HG03066 (cell line): ENCODE measurements at regions not wholly inside any gene's neighbourhood (a gene's known extent, or its start where the extent isn't known, plus 50 kb on each side); places are given as distances from the start of the nearest gene placed in this dataset.

Experiments
- ATAC-seq: cut with Tn5 transposase; IDR thresholded peaks from one replicate; pipeline ENCODE4 v1.9.1; 2021; ENCODE audit warnings: low read depth; ENCODE audit not compliant: unreplicated experiment

DNA sequence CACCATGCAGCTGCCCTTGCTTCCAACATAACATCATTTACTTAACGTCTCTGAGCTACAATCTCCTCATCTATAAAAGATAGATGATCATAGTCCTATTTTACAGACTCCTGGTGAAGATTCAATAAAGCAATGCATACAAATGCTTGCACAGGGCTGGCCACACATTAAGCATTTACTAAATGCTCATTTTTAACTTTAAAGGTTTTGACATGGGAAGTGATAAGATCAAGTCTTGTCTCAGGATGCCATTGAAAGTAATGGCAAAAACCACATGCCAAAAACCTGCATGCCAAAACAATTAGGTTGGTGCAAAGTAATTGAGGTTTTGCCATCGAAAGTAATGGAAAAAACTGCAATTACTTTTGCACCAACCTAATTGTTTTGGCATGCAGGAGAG, 181.2 kb upstream of the ADRA1B start:
- no peak for ATAC-seq

DNA sequence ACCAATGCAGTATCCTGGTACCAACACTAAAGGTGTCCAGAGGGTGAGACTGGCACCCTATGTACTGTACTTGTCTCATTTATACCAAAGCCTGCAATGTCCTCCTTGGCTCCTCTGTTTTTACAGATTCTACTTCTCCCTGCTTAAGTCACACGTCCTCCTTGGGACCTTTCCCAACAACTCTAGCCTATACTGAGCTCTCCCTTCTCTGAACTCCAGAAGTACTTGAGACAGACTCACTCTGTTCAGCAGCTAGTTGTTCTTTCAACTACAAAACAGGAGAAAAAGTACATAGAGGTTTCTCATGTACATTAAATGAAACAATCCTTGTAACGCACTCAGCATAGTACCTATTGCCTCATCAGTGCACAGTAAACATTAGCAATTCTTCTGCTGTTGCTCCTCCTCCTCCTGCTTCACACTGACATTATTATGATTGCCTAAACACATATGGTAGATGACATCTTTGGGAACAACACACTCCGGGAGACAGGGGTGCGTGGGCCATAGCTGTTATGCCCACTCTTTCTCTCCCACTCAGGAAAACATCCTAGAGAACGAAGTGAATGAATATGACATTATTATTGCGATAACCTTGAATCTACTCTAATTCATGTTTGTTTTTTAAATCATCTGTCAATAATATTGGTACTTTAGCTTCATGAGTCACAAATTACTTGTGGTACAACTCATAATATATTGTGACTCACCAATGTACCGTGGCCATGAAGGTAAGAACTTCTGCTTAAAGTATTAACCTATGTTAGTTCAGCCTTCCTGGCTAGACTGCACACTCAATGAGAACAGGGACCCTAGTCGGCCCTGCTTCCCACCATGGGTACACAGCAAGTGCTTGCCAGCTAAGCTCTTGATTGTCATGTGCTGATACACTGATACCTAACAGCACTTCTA, 180.3 kb upstream of the ADRA1B start:
- ATAC-seq = no peak

DNA sequence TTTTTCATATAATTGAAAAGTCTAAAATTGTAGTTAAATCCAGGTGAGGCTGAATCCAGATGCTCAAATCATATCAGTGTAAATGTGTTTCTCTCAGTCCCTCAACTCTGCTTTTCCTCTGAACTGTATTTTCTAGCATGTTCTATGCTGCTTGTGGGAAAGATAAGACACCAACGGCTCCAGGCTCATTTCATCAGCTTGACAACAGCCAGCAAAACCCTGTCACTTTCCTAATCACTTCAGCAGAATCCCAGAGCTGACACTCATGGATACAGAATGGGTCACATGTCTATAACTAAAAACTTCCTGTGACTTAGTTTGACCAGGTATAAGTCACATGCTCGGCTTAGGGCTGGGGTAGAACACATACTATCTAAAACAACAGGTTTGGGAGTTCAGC, 179.4 kb upstream of the ADRA1B start:
- no peak for ATAC-seq

DNA sequence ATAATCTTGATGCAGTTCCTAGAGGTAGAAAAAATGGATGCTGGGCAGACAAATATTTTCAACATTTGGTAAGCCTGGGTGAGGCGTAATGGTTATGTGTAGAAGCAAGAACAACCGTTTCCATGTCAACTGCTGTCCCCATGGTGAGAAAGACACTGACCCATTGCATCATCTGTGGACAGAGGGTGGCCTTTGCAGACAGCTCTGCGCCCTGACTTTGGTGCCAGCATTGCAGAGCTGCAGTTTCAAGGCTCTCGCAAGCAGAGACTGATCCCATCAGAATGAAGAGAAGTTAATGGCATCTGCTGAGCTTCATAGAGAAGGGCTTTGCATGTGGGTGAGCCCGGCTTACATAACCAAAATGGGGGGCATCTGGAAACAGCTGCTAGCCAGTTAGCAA, 179.0 kb upstream of the ADRA1B start:
- no peak for ATAC-seq

DNA sequence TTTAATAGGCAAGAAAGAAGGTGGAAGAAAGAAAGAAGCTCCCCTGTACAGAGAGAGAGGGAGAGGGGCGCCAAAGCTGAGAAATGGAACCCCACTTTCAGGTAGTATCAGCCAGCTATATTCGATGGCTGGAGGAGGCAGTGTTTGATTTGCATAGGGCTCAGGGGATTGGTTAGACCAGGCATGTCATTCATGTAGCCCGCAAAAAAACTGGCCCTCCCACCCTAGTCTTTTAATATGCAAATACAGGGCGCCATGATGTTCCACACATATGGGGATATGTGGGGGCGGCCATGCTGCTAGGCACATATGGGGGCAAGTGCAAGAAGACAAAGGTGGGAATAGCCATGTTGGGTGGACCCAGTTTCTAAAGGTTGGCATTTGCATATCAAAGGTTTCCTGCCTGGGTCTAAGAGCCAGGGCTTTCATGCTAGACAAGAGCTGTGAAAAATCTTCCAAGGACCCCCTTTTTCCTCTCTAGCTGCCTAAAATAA, 174.4 kb upstream of the ADRA1B start:
- no peak for ATAC-seq

DNA sequence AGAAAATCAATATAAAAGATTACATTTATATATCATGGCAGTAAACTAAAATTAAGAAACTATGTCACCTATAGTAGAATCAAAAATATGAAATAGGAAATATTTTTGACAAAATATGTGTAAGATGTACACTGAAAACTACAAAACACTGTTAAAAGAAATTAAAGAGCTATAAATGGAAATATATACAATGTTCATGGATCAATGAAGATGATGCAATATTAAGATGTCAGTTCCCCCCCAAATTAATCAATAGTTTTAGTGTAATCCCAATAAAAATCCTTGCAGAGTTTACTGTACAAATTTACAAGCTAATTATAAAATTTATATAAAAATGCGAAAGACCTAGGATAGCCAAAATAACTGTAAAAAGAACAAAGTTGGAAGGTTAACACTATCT, 173.0 kb upstream of the ADRA1B start:
- no peak for ATAC-seq

DNA sequence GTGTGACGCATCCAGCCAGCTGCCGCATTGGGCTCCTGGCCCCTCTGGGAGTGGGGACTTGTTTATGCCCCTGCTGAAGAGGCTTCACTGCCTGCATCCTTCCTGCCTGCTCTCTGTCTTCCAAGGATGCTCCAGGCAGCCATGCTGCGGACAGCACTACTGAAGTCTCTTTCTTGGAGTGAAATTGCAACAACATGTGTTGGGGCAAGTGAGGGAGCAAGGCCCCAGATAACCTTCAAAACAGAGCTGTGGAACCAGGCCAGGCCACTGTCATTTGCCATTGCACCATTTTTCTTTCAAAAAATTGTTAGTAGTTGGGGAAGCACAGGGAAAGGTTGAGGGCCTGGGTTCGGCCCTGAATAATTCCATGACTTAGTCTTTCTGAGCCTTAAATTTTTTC, 169.6 kb upstream of the ADRA1B start:
- ATAC-seq = no peak

DNA sequence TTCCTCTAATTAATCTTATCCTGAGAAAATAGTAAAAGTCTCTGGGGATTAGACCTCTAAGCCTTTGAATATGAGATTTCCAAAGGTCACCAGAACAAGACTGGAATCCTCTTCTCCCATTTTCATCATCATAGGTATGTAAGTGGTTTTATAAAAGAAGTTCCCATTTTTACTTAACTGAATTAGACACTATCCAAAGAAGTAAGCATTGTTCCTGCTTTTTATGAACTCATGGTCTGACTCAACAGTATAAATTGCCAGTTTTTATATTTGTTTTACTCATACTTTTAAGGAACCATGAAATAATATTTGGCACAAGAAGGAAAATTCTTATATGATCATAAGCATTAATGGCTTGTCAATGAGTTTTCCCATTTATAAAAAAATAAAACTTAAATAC, 167.1 kb upstream of the ADRA1B start:
- ATAC-seq = no peak

DNA sequence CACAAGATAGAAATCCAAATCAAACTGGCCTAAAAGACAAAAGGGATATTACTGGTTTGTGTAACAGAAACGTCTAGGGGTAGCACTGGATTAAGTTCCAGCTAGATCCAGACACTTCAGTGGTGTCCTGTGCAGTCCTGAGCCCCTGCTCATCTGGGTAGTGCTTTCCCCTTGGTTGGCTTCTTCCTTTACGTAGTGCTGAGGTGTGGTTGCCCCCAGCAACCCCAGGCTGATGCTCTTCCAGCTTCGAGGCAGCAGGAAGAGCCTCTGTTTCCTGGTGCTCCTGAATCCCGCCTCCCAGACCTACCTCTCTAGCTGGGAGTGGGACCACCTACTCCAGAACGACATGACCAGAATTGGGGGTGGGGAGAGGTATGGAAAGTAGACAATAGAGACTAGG, 166.1 kb upstream of the ADRA1B start:
- ATAC-seq = no peak

DNA sequence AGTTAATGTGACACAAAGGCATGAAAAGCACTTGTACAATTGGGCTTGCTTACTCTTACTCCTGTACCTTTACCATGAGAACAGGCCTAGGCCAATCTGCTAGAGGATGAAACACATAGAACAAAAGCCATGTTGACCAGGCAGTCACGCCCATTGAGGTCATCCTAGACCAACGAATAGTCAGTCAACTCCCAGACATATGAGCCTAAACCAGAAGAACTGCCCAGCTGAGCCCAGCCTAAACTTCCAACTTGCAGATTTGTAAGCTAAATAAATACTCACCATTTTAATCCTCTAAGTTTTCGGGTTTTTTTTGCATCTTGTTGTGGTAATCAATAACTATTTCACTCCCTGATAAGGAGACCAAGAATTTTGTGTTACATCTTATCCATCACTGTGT, 164.8 kb upstream of the ADRA1B start:
- no peak for ATAC-seq

DNA sequence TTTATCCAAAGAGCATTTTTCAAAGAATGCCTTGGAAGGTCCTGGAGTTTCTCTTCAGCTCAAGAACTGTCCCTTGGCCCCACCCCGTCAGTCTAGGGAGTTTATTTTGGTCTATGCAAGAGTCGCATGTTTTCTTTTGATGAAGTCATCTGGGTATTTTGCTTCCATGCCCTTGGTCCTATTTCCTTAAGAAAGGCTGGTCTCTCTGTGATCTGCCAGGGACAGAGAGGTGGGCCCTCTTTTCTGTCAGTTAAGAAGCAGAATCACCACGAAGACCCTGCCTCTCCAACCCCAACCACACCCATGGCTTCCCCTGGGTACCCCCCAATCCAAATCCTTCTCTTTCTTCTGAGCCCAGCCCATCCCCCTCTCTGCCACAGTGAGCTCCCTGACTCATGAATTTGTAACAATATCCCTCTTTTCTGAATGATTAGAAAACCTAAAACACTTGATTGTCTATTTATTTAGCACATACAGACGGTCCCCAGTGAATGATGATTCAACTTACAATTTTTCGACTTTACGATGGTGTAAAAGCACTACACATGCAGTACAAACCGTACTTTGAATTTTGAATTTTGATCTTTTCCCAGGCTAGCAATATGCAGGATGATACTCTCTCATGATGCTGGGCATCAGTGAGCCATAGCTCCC, 163.5 kb upstream of the ADRA1B start:
- no peak for ATAC-seq

DNA sequence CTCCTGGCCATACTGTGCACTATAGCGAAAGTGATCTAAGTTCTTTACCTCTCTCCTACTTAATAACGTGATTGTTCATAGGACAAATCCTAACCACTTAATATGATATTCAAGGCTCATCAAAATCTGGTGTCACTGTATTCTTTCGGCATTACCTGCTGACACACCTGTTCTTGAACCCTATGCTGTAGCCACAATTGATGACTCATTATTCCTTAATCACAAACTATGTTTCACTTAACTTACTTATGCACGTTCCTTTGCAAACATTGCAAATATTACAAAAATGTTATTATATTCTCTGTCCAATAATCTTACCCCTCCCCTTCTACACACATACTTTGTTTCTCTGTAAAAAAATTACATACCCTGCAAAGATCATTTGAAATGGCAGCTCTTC, 158.1 kb upstream of the ADRA1B start:
- ATAC-seq = no peak

DNA sequence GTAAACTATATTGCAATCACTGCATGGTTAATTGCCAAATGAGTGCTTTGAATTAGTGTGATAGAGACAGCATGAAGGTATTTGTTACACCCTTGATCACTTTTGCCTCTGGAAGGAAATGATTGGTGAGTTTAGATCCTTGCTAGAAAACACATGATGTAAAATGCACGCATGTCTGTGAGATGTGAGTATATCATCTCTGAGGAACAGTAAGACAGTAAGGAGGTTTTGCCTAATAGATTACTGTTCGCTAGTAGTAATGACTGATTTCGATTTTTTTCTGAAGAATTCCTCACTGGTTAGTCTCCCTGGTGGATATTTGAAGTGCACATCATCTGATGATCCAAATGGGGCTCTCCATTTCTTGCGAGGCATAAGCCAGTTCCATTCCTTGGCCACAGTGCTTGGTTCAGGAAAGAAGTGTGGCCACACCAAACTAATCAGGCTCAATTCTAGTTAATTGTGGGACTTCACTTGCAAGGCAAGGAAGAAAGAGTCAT, 156.4 kb upstream of the ADRA1B start:
- ATAC-seq = no peak

DNA sequence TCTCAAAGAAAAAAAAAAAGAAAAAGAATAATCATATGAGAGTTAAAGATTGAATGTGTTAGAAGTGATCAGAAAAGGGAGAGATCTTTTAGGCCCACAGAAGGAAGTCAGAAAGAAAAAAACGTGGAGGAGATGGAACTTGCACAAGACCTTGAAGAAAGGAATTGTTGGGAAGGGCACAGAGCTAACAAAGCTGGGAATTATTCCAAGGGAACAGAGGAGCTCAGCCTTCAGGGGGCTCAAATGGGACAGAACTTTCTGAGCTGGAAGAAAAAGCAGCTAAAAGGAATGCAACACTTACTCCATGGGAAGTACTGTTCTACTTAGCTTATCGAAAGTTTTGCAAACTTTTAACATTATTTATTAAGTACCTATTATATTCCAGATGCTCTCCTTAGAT, 153.4 kb upstream of the ADRA1B start:
- ATAC-seq = no peak

DNA sequence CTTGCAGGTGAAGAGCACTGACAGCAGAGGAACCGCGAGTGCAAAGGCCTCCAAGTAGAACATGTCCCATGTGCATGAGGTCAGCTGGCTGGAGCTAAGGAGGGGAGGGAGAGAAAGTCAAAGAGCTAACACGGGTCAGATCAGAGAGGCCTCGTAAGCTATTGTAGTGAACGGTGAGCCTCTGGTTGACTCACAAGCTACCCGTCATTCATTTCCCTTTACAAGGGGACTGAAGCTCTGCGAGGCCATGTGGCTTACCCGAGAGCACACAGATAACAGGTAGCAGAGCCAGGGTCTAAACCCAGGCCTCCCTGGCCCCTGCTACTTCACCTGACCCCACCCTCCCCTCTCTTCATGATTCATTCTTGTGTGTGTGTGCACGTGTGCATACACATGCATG, 152.7 kb upstream of the ADRA1B start:
- ATAC-seq = no peak

DNA sequence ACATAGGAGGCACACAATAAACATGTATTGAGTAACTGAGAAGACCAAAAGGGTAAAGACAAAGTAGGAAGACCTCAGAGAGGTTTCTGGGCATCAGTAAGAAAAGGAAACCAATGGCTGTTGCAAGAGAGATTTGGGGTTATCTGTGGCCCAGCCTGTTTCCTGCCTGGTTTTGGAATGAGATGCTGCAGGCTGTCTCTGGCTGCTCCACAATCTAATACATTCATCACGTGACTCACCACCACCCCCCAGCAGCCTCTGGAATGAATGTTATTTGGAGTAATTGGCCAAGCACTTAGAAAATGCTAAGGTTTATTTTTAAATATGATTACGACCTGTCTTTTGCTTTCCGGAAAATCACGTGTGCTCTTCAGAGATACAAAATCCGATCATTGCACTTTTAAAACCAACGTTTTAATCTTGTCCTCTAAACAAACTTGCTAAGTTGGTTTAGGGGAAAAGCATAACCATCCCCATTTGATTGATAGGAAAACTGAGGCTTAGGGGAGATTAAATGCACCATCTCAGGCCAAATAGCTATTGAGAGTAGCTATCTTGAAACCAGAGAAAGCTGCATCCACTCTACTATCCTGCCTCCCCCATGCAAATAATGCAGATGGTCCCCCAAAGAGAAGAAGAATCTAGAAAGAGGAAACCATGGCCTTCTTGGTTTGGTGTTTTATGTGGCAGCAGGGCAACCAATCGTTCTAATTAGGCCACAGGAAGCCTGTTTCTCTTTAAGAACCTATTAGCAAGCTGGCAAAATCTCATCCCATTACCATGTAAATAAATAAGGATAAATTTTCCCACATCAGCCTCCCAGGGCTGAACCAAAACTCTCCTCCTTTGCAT, 151.8 kb upstream of the ADRA1B start:
- ATAC-seq = no peak

DNA sequence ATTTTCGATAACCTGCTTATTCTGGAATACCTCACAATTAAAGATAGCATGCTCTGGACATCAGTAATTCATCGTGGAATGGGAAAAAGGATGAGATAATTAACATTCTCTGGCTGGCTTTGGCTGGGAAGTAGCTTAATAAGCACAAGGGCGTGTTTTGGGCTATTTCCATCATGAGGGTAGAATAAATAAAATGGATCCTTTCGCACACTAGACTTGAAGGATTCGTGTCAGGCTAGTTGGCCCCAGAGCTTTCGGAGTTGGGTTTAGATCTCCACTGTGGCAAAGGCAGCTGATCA, 151.2 kb upstream of the ADRA1B start:
- ATAC-seq = no peak

DNA sequence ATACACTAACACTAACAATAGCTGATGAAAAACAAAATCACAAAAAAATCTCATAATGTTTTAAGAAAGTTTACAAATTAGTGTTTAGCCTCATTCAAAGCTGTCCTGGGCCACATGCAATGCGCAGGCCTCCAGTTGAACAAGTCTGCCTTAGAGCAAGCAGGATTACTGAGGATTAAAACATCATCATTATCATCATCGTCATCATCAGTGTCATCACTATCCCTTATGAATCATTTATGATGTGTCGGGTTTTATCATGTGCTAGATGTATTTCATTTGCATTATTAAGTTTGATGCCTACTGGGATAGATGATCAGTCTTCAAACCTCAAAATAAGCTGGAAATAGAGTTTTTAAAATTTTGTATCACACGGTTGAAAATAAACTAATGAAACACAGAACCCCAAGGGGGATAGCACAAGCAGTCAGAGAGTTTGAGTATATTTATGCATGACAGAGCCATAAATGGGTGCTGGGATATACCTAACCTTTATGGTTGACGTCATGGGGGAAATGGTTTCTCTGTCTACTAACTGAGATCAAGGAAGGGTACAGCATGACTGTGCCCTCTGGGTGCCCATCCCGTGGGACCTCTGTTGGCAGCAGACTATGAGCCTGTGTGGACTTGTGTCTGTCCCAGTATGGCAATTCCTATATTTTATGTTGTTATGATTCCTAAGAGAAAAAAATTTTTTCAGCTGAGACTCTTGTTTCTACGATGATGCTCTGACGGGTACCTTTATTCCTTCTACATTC, 150.3 kb upstream of the ADRA1B start:
- no peak for ATAC-seq

DNA sequence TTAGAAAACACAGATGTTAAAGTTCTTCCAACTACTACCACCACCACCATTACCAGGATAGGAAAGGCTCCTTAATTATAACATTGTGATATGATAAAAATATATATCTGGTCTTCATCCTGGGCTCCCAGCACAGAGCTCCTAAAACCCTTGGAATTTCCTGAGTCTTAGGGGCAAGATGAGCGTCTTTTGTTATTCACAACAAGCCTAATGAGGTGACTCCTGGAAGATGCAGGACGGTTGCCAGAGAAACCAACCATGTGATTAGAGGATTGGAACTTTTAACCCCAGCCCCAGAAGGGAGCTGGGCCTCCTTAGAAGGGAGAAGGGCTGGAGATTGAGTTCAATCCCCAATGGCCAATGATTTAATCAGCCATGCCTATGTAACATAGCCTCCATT, 148.0 kb upstream of the ADRA1B start:
- no peak for ATAC-seq

DNA sequence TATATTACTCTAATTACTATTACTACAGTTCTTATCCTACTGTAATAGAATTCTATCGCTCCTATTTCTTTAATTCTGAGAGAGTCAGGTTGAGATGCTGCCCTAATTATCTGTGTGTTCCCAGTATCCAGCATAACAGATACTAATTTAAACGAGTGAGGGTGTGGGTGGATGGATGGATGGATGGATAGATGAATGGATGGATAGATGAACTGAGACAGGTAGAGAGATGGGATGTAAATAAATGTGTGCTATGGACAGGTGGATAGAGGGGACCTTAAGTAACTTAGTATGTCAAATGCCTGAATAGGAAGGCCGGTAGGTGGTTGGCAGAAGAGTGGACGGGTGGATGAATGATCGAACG, 143.6 kb upstream of the ADRA1B start:
- no peak for ATAC-seq
